HG03460 (cell line): ENCODE measurements at regions not wholly inside any gene's neighbourhood (a gene's known extent, or its start where the extent isn't known, plus 50 kb on each side); places are given as distances from the start of the nearest gene placed in this dataset.

ENCODE experiments used
- ATAC-seq: cut with Tn5 transposase; IDR thresholded peaks from one replicate; pipeline ENCODE4 v1.9.1; 2021; ENCODE audit not compliant: unreplicated experiment

DNA sequence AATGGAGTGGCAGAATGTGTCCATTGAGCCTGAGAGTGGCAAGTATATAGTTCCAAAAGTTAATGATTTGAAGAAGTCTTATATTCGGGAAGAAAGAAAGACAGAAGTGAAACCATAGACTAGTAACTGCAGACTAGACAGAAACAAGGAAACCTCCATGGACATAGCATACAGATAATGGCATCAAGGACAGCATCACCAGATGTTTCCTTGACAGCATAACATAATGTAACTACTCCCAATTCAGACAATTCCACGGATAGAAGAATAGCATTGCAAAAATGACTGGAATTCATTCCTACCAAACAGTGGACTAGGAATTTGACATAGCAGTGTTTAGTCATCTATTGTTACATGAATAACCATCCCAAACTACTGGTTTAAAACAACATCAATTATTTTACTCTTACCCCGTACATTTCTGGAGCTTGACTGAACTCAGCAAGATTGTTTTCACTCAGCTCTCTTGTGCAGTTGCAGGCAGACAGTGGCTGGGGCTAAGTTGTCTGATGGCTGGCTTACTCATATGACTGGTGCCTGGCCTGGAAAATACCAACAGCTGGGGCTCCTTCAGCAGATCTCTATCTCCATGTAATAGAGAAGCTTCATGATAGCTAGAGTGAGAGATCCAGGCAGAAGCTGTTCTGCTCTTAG, 109.7 kb upstream of the GADL1 start:
- ATAC-seq, result peak; percentile 56

DNA sequence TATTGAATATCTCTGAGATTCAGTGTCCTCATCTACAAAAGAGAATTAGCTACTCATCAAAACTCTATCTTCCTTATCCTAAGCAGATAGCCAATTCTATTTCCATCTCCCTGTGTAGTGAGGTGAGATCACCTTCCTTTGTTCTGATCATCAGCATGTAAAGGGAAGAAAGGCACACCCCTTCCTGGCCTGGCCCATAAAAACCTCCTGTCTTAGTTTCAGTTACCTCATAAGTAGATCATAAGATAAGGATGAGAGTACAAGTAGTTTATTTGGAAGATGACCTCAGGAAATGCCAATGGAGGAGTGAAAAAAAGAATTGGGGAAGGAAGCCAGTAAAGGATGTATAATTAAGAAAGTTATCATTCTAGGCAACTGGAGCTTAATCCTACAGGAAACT, 114.5 kb upstream of the GADL1 start:
- no peak for ATAC-seq

- ATAC-seq, result no peak
These were observed 115.4 kb upstream of the GADL1 start for GRCh38 chr3:31009881-31010280.

- ATAC-seq, result no peak
These were observed 116.0 kb upstream of the GADL1 start for GRCh38 chr3:31010491-31010890.

DNA sequence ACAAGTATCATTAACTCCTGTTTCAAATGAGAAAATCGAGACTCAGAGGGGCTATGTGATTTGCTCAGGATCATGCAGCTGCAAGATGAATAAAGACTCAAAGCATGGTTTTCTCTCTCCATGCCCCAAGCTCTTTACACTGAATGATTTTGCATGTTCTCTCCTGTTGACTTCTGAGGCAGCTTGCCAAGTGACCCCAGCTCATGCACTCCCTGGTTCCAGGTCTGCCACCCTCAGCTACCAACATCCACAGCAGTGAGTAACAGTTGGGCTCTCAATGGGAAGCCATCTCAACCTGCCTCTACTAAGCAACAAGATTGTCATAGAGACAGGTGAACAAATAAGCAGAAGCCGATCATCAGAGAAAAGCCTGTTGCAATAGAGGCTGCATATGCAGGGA, 116.9 kb upstream of the GADL1 start:
- no peak for ATAC-seq

DNA sequence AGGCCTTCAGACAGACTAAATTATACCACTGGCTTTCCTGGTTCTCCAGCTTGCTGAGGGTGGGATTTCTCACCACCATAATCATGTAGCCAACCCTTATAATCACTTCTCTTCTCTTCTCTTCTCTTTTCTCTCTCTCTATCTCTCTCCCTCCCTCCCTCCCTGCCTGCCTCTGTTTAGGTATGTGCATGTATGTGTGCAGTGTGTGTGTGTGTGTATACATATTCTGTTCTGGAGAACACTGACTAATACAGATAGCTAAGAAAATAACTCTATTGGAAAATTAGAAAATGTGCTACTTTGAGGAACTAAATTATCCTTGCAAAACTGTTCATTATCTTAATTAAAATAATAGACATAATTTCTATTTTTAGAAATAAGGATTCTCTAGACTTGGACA, 118.6 kb upstream of the GADL1 start:
- no peak for ATAC-seq

DNA sequence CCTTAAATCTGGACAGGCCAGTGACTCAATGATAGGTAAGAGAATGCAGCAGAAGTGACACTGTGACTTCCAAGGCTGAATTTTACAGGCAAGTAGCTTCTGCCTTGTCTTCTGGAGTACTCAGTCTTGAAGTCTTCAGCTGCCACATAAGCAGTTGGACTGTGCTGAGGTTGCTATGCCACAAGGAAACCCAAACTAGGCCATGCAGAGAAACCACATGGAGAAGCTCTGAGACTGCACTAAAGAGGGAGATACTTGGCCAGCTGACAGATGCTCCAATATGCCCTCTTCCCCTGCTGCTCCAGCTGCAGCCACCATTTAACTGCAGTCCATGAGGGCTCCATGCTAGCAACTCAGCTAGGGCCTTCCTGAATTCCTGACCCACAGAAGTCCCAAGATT, 119.4 kb upstream of the GADL1 start:
- no peak for ATAC-seq

- ATAC-seq, result no peak
These were observed 120.0 kb upstream of the GADL1 start for GRCh38 chr3:31014317-31015040.

DNA sequence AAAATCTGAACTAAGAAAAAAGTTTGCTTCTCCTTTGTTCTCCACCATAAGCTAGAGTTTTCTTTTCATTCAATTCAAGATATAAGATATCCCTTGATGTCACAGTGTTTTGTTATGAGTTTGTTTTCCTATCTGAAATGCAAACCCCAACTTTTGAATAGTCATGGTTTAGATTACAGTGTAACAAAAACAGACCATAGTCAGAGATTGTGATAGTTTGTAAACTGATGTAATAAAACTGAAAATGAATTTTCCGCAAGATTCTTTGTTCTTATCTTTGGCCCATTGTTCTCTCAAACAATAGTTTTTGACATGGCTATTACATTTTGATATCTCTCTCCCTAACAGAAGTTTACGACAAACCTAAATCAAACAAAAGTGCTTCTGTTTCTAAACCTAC, 121.7 kb upstream of the GADL1 start:
- no peak for ATAC-seq

- ATAC-seq, result no peak
These were observed 128.3 kb upstream of the GADL1 start for GRCh38 chr3:31022716-31023115.

GRCh38 chr3:31025541-31025940, 131.1 kb upstream of the GADL1 start:
- no peak for ATAC-seq

DNA sequence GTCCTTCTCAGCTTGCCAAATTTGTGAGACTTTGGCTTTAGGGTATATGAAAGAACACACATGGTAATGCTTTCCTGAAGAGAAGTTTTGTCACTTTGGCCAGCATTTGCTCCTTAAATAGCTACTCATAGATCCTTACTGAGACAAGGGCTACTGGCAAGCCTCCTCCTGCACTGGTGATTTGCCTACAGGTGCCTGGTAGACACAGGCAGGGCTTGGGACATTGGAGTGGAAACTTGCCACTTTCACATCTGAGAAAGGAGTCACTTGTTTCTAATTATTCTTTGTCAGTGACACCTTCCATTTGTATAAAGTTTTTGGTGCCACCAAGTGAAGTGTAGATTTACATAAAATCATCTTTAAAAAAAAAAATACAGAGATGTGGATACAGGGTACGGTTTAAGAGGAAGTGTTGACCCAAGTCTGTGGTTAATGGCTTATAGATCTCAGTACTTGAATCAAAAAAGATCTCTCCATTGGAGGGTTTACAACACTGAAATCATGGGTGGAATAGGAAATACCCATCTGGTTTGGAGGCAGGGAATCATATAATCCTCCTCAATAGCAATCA, 132.8 kb upstream of the GADL1 start:
- ATAC-seq, result no peak

DNA sequence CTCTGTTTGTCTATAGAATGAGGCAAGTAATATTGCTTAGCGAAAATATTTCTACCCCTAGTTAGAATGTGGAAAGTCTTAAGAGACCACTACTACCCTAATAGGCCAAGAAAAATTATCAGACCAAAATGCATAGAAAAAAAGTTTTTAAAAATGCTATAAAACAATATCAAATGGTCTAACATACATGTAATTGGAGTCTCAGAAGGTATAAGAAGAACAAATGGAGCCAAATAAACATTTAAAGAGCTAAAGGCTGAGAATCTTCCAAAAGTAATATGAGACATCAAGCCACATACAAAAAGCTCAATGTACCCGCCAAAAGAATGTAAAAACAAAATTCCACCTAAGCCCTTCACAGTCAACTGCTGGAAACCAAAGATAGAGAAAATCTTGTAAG, 133.5 kb upstream of the GADL1 start:
- no peak for ATAC-seq

DNA sequence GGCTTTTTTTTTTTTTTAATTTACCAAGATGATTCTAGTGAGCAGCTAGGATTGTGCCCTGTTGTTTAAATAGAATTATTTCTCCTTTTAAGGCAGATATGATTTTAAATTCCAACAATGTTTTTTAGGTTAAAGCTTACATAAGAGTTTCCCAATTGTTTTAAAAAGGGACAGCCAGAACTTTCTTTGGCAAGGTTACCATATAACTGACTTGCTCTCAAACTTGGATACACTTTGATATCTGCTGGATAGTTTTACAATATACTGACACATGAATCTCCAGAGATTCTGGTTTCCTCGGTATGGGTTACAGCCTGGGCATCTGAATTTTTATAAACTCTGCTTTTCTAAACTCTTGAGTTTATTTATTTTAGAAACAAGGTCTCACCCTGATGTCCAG, 134.3 kb upstream of the GADL1 start:
- ATAC-seq, result no peak

- no peak for ATAC-seq
These were observed 135.2 kb upstream of the GADL1 start for GRCh38 chr3:31029706-31030105.

- no peak for ATAC-seq
These were observed 141.2 kb upstream of the GADL1 start for GRCh38 chr3:31035681-31036080.

DNA sequence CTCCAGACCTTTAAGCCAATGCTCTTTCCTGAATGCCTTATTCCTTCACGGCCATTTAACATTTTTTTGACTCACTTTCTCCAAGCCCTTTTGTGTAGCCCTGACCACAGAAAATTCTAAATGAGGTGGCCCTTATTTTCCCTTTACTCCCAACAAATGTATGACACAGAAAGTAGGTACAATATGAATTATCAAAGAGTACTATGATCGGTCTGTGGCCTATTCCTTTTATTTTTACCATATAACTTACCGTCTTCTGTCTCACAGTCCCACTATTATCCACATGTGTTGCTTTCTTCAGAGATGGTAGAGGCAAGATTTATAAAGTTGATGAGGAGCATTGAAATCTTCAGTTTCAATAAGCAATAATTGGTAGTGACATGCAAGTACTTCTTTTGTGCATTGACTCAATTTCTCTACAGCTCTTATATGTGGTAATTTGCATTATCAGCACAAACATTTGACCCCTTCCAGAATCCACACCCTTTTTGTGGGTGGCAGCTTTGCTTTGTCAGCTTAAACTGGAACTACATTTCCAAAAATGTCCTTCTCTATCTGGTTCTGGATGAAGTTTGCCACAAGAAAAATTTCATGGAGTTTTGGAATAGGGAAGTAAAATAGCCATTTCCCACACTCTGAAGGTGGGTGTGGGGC, 143.8 kb upstream of the GADL1 start:
- ATAC-seq, result no peak

GRCh38 chr3:31039145-31039544, 144.7 kb upstream of the GADL1 start:
- no peak for ATAC-seq

DNA sequence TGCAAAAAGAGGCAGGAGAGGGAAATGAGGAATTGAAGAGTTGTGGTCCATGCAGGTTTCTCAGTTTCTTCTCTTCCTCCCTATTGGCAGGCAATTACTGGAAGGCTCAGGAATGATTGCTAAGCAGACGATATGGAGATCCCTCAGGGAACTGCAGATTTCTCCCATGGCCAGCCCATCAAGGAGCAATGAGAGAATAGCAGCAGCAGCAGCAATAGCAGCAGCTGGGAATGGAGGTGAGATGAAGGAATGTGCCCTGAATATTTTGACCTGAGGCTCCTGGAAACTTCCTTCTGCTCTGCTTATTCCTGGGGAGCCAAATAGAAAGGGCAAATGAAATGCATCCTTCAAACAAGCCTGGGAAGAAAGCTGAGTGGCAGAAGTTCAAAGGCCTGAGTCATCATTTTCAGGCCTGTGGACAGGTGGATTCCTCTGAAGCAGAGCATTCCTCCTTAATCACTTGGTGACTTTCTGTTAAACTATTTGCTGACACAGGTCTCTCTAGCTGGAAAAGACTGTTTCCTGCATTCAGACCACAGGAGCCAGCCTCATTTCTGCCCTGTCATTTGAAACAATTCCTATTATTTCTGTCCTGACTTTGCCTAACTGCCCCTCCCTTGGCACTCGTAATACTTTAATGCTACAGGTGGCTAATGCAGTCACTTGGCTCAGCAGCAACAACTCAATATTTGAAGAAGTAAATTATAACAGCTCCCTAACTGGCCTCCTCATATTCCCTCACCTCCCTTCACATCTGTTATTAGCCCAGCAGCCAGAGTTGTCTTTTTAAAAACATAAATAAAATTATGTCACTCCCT, 146.9 kb upstream of the GADL1 start:
- ATAC-seq, result no peak

GRCh38 chr3:31043184-31043819, 148.8 kb upstream of the GADL1 start:
- no peak for ATAC-seq

DNA sequence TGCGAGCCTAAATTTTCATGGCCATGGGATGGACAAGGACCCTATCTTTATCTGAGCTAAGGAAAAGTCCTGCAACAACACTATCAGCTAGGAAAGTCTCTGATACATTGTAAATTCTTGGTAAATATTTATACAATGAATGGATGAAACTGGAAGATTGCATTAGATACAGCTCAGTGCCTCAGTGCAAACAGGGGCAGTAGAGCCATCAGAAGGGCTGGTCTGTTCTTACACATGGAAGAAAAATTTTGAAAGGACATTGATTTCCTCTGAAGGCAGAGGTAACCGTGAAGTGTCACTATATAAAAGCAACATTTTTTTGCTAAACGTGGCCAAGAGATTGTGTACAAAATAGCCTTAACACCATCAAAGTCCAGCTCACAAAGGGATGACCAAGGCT, 153.2 kb upstream of the GADL1 start:
- no peak for ATAC-seq
